GM18858 (cell line): ENCODE measurements at regions not wholly inside any gene's neighbourhood (a gene's known extent, or its start where the extent isn't known, plus 50 kb on each side); places are given as distances from the start of the nearest gene placed in this dataset.
"Not testable (repeated sequence)": the region's sequence is repeated elsewhere in the genome, so short reads cannot be mapped to it uniquely, and the experiment has no call there.

ENCODE experiments used
- ATAC-seq: cut with Tn5 transposase; IDR thresholded peaks from one replicate; pipeline ENCODE4 v1.9.1; 2021; ENCODE audit not compliant: unreplicated experiment

DNA sequence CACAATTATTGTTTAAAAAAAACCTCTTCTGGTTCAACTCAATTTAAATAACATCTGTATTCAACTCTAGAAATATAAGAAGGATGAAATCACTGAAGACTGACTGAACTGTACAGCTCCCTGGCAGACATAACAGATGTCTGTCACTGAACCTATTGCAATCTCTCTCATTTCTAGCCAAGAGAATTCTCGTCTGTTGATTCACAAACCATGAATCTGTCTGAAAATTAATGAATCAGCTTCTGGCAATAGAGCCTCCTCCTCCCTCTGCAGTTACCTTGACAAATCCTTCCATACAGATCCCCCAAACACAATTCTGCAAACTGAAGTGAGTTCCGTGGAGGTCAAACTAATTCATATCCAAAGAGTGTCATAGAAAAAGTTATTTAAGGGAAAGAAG, 561.4 kb downstream of the PYDC2 start:
- ATAC-seq = no peak

DNA sequence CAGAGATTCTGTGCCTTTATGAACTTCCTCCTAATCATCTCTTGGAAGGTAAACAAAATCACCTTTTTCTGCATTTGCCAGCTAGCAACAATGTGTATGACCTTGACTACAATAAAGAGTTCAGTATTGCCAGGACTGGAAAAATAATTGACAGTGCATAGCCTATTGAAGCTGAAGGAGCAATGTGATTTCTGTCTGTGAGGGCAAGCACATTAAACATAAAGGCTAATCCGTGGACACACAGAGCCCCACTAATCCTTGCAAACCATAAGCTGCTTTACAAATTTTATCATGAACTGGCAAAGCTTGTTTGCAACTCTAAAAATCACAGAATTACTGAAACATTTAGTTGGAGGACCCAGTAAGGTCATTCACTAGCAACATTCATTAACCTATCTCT, 563.8 kb downstream of the PYDC2 start:
- ATAC-seq = no peak

DNA sequence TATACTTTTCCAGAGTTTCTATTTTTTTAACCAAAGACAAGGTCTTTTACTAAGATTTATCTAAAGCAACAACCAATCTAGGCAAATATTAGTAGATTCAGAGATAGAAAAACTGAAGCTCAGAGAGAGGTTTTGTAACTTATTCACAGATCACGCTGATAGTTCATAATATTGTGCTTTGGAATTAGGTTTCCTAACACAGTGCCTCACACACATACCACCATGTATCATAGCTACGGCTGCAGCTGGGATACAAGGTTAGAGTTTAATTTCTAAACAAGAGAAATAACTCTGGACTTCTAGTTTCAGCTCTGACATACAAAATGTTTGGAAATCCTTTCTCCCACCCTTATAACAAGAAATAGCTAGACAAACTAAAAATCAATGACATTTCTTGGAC, 565.7 kb downstream of the PYDC2 start:
- ATAC-seq = no peak

GRCh38 chr3:192031941-192032340, 571.0 kb downstream of the PYDC2 start:
- no peak for ATAC-seq

GRCh38 chr3:192033246-192033645, 572.3 kb downstream of the PYDC2 start:
- no peak for ATAC-seq

GRCh38 chr3:192038726-192039125, 577.8 kb downstream of the PYDC2 start:
- no peak for ATAC-seq

- no peak for ATAC-seq
These were observed 578.6 kb downstream of the PYDC2 start for GRCh38 chr3:192039593-192039992.

DNA sequence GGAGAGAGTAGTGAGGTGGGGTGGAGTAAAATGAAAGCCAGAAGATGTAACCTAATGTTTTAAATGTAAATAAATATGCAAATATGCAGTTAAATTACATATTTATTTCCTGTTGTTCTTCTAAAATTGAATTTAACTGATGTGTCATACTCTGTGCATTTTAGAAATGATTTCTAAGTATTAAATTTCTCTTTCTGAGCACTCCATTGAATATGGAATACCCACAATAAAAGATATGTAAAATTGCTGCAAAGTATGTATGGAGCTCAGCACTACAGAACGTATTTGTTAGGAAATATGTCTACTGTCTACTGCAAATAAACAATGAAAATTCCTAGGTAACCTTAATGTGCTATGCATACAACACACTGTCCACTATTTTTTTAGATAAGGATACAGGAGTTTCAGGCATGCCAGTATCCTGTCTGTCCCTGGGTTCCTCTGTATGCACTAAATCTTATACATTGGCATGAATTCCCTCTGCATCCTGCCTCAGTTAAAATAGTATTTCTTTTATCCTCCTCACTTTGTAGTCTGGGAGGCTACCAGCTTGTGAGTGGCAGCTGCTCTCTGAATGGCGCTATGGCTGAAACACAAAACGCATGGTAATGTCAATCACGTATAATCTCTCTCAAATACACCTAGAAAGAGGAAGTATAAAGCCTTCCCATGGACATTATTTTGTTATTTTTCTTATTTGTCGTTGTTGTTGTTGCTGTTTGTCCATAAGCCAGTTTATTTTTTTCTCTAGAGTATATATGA, 579.5 kb downstream of the PYDC2 start:
- no peak for ATAC-seq

DNA sequence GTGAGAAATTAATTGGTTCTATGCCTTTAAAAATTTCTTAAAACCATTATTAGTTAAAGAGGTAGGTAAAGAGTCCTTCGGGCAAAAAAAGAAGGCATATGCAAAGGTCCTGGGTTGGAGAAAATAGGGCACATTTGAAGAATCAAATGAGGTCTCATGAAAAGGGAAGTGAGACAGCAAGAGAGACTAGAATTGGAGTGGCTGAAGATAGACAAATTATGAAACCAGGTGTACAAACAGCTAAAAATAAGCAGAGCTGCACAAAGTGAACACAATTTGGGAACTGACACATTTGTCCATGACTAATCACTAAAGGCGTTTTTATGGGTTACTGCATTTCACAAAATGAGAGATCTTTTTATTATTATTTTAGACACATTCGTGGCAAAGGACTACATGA, 581.2 kb downstream of the PYDC2 start:
- ATAC-seq = peak; percentile 95

- ATAC-seq = no peak
These were observed 593.9 kb downstream of the PYDC2 start for GRCh38 chr3:192054881-192055280.

DNA sequence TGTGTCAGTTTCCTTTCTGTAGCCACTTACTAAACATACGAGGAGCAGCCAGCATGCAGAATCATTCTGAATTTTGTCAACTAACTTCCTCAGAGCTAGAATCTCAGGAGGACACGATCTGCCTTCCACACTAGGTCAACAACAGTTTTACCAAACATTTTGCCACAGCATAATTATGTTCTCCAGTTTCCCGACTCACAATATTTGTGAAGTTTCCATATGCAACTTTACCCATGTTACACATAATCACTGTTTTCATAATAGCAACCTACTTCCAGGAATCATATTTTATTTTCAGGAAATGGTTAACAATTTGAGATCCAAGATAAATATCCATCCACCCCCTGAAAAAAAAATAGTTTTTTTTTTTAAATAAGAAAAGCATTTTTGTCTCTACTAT, 595.0 kb downstream of the PYDC2 start:
- no peak for ATAC-seq

GRCh38 chr3:192057261-192057660, 596.3 kb downstream of the PYDC2 start:
- no peak for ATAC-seq

DNA sequence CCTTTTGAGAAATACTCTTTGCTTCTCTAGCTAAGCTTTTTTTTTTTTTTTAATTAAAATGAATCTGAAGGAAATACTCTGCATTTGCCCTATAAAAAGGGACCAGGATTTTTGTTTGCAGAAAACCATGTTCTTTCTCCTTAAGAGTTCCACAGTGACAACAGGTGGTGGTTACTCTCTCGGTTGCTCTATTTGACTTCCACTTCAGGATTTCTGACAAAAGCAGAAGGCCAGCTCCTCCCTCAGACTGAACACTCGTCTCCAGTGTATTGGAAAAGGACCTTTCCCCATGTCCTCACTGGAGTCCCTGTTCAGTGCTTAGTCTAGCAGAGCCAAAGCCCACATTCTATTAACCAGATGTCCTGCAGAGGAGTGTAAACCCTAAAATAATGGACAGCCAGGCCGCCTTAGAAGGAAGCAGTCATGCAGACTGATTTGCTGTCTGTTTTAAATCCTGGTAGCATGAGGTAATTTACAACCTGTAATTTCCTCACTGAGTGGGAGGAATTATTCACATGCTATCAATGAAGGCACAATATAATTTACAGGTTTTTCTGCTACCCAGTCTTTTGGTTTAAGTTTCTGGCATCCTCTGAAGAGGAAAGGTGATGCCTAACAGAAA, 599.3 kb downstream of the PYDC2 start:
- no peak for ATAC-seq

DNA sequence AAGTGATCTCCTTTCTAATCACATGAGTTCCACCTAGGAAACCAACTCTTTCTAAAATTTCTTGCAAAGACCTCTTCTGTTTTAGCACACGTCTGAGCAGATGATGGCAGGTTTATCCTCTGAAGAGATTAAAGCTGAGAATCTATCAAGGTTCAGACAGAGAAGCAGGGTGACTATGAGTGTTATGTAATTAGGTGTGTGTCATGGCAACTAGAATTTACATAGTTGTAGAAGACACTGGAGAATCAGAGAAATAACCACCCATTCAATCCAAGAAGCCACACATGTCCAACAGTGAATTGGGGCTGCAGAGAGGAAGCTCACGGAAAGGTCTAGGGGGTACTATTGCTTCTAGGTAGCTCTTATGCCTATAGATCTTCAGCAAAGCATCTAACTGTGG, 600.5 kb downstream of the PYDC2 start:
- no peak for ATAC-seq

GRCh38 chr3:192062186-192062585, 601.2 kb downstream of the PYDC2 start:
- ATAC-seq = no peak

GRCh38 chr3:192063570-192063969, 602.6 kb downstream of the PYDC2 start:
- peak; percentile 56 for ATAC-seq

- no peak for ATAC-seq
These were observed 604.0 kb downstream of the PYDC2 start for GRCh38 chr3:192064959-192065358.

DNA sequence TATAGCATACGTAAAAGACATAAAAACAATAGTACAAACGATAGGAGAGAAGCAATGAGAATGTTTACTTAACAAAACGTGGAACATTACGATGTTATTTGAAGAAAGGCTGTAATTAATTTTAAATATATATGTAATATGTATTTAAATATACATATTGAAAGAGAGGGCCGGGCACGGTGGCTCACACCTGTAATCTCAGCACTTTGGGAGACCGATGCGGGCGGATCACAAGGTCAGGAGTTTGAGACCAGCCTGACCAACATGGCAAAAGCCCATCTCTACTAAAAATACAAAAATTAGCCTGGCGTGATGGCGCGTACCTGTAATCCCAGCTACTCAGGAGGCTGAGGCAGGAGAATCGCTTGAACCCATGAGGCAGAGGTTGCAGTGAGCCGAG, 605.3 kb downstream of the PYDC2 start:
- not testable (repeated sequence) for ATAC-seq

- ATAC-seq = peak; percentile 65
These were observed 607.7 kb downstream of the PYDC2 start for GRCh38 chr3:192068464-192069254.

GRCh38 chr3:192077795-192078497, 617.0 kb downstream of the PYDC2 start:
- no peak for ATAC-seq

GRCh38 chr3:192079098-192079497, 618.1 kb downstream of the PYDC2 start:
- ATAC-seq = no peak
